Lung (tissue), 11 donors: ENCODE measurements at regions not wholly inside any gene's neighbourhood (a gene's known extent, or its start where the extent isn't known, plus 50 kb on each side); places are given as distances from the start of the nearest gene placed in this dataset.

Source experiments
- ATAC-seq: fragments of 200-7000 bp; cut with Tn5 transposase; one replicate; pipeline ENCODE4 v1.9.1; 2020; ENCODE audit warnings: moderate number of reproducible peaks; ENCODE audit not compliant: insufficient read depth, low FRiP score
- DNase-seq, 3 donors: peaks; one replicate each; pipeline ENCODE4 v3.0.0-alpha.2; 2013 to 2017
- H3K27ac ChIP-seq, 2 donors: one replicate each; pipeline ENCODE4 v1.5.1; 2013; ENCODE audit warnings: mild to moderate bottlenecking in 2 of 2, moderate library complexity in 2 of 2, control low read depth in 1 of 2, inconsistent platforms in 1 of 2, low read depth in 1 of 2, low read length in 1 of 2
- H3K27me3 ChIP-seq, 3 donors: one replicate each; pipeline ENCODE4 v1.5.1; 2013; ENCODE audit warnings: low read length in 2 of 3; ENCODE audit not compliant: control insufficient read depth in 3 of 3, insufficient read depth in 3 of 3
- H3K36me3 ChIP-seq, 4 donors: one replicate each; pipeline ENCODE4 v1.5.1; 2013; ENCODE audit warnings: low read length in 4 of 4, mild to moderate bottlenecking in 1 of 4, moderate library complexity in 1 of 4; ENCODE audit not compliant: control insufficient read depth in 4 of 4, insufficient read depth in 4 of 4
- H3K4me1 ChIP-seq, 5 donors: one replicate each; pipeline ENCODE4 v1.5.1; 2013; ENCODE audit warnings: low read length in 5 of 5, mild to moderate bottlenecking in 2 of 5, moderate library complexity in 1 of 5; ENCODE audit not compliant: control insufficient read depth in 5 of 5, insufficient read depth in 5 of 5
- H3K4me3 ChIP-seq: one replicate; pipeline ENCODE4 v1.5.1; 2013; ENCODE audit warnings: mild to moderate bottlenecking, control low read depth, moderate library complexity
- H3K9ac ChIP-seq, 2 donors: one replicate each; pipeline ENCODE4 v1.5.1; 2013; ENCODE audit warnings: low read length in 2 of 2, control low read depth in 1 of 2; ENCODE audit not compliant: insufficient read depth in 1 of 2
- H3K9me3 ChIP-seq, 4 donors: one replicate each; pipeline ENCODE4 v1.5.1; 2013; ENCODE audit warnings: low read length in 3 of 4, mild to moderate bottlenecking in 1 of 4, moderate library complexity in 1 of 4; ENCODE audit not compliant: control insufficient read depth in 4 of 4, insufficient read depth in 3 of 4
- CTCF ChIP-seq: IDR thresholded peaks from 2 replicates; pipeline ENCODE4 v1.5.1; 2012; ENCODE audit warnings: mild to moderate bottlenecking; ENCODE audit errors: control extremely low read depth, extremely low read depth
- whole genome bisulfite sequencing, 2 donors: extraction: QIAGEN DNeasy Blood & Tissue Kit; methylation state at CpG; one replicate each; pipeline ENCODE4 v1.1.7; 2013; 5-methylcytosine and 5-hydroxymethylcytosine counted together
- donor health status: control.
- donor health status: control.
- donor health status: Bipolar disorder and iron deficiency.
- donor health status: healthy.
- donor health status: DM: yes; HTN: yes; CAD: no.

- ATAC-seq (no peak), DNase-seq (no peak)
- Histone ChIP-seq H3K4me1 (no peaks in the 10 kb centered on the region), H3K9me3 (no peaks in the 10 kb centered on the region), H3K27me3 (no peaks in the 10 kb centered on the region), H3K4me3 (no peak overlapping the region), H3K27ac (no peak overlapping the region), H3K36me3 (no peaks in the 10 kb centered on the region), H3K9ac (no peak overlapping the region)
- TF ChIP-seq CTCF: no peak
- WGBS, 2 donors: 94 to 96% methylated on average over 3 of the region's 3 CpGs
These were observed 392.3 kb downstream of the DMAC1 start for GRCh38 chr9:7407246-7407645.

GRCh38 chr9:7405924-7406604, 393.5 kb downstream of the DMAC1 start:
- Histone ChIP-seq H3K9me3 (no peaks in the 10 kb centered on the region), H3K27ac (no peak overlapping the region), H3K36me3 (no peaks in the 10 kb centered on the region), H3K27me3 (no peaks in the 10 kb centered on the region), H3K4me1 (no peaks in the 10 kb centered on the region), H3K4me3 (no peak overlapping the region), H3K9ac (no peak overlapping the region)
- no peak for ATAC-seq
- 86 to 93% methylated on average over 4 of the region's 4 CpGs for WGBS, 2 donors
- DNase-seq: no peak
- no peak for TF ChIP-seq CTCF

DNA sequence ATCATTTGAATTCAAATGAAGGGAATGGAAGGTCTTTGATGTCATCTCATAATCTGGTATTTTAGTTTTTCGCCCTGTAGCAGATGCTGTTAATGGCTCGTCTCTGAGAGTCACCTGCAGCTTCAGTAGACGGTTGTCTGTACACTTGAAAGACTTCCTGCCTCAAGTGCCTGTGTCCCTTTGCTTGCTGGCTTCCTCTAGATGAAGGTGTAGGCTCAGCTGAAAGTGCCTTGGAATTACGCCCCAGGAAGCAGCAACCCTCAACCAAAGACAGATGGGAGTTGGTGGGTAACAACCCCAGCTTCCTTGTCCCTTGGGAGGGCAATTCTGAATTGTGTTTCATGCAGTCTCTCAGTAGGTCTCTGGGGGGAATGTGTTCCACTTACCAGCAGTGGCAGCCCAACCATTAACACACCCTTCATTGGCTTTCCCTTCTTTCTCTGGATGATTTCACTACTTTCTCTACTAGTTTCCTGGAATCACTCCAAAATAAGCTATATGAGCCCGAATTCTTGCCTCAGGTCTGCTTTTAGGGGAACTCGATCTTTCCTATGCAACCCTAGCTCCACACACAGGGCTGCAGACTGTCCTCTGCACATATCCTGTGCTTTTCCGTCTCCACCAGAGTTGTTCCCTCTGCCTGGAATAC, 395.6 kb downstream of the DMAC1 start:
- TF ChIP-seq CTCF: no peak
- DNase-seq (peak in 1 of 3 donors; percentile 12), ATAC-seq (no peak)
- no peak overlapping the region for H3K4me3 ChIP-seq
- WGBS, 2 donors: 73 to 74% methylated on average over 7 of the region's 7 CpGs
- H3K9me3 ChIP-seq: no peaks in the 10 kb centered on the region
- no peaks in the 10 kb centered on the region for H3K36me3 ChIP-seq
- no peaks in the 10 kb centered on the region for H3K4me1 ChIP-seq
- H3K27ac ChIP-seq: no peak overlapping the region
- H3K9ac ChIP-seq: no peak overlapping the region
- no peaks in the 10 kb centered on the region for H3K27me3 ChIP-seq
